GM12878 (cell line): ENCODE measurements at regions not wholly inside any gene's neighbourhood (a gene's known extent, or its start where the extent isn't known, plus 50 kb on each side); places are given as distances from the start of the nearest gene placed in this dataset.

Source experiments
- ATAC-seq: fragments of 200-7000 bp; cut with Tn5 transposase; 3 replicates; pipeline ENCODE4 v1.9.1; 2020; ENCODE audit warnings: mild to moderate bottlenecking, moderate library complexity
- BruUV-seq: library from RNA; stranded (reverse); fragments of 400-500 nt; replicated peaks from 2 replicates; lab custom pipeline; 2021; lab: Mats Ljungman, UMichigan
- CTCF ChIA-PET: fragments of 300-600 bp; sonication (Branson Sonifier 250); formaldehyde crosslinking; extraction: SDS; loops from one replicate; lab custom pipeline; 2021; ENCODE audit warnings: inconsistent platforms; lab: Yijun Ruan, JAX
- POLR2A ChIA-PET: fragments of 350-600 bp; formaldehyde crosslinking; extraction: SDS; loops from one replicate; lab custom pipeline; 2021; ENCODE audit warnings: inconsistent platforms; lab: Charles Lee
- RAD21 ChIA-PET: fragments of 300-600 bp; sonication (Branson Sonifier 250); formaldehyde crosslinking; loops from one replicate; lab custom pipeline; 2023; ENCODE audit warnings: antibody characterized with exemption; ENCODE audit not compliant: unreplicated experiment; lab: Charles Lee
- SMC1A ChIA-PET: fragments of 300-600 bp; sonication (Branson Sonifier 250); formaldehyde crosslinking; loops from one replicate; lab custom pipeline; 2023; ENCODE audit not compliant: unreplicated experiment, uncharacterized antibody; lab: Charles Lee
- DNase-seq: peaks from one replicate; pipeline ENCODE4 v3.0.0-alpha.2; 2011; ENCODE audit warnings: low read depth, low spot score
- FAIRE-seq: peaks from 3 replicates; lab custom pipeline; 2011; peaks lifted over from hg19 to GRCh38; lab: Jason Lieb, UNC
- H2AFZ ChIP-seq: 2 replicates; pipeline ENCODE4 v1.6.0; 2011; ENCODE audit warnings: low read depth, low read length, control low read depth; ENCODE audit not compliant: control insufficient read depth
- H3K27ac ChIP-seq: 2 replicates; pipeline ENCODE4 v1.5.1; 2011; ENCODE audit warnings: control low read depth; ENCODE audit not compliant: control insufficient read depth, insufficient read depth
- H3K27me3 ChIP-seq, 2 experiments: replicated peaks in 1 of 2; 2 replicates each; pipeline versions ENCODE4 v1.6.0 to v1.6.1; 2011; ENCODE audit warnings: low read length in 1 of 2; ENCODE audit not compliant: control insufficient read depth in 2 of 2, insufficient read depth in 2 of 2
- H3K36me3 ChIP-seq, 2 experiments: 2 replicates each; pipeline ENCODE4 v1.5.1; 2011; ENCODE audit warnings: low read length in 1 of 2; ENCODE audit not compliant: control insufficient read depth in 2 of 2, insufficient read depth in 2 of 2
- H3K4me1 ChIP-seq: 2 replicates; pipeline ENCODE4 v1.6.1; 2011; ENCODE audit warnings: mild to moderate bottlenecking, low read length, moderate library complexity, mixed read lengths; ENCODE audit not compliant: control insufficient read depth, insufficient read depth
- H3K4me2 ChIP-seq: 2 replicates; pipeline ENCODE4 v1.6.0; 2011; ENCODE audit warnings: control low read depth; ENCODE audit not compliant: control insufficient read depth, insufficient read depth
- H3K4me3 ChIP-seq: fragments of 200-600 bp; sonication (generic); 2 replicates; pipeline ENCODE4 v1.5.1; 2016
- H3K79me2 ChIP-seq: 2 replicates; pipeline ENCODE4 v1.6.0; 2011; ENCODE audit warnings: low read length; ENCODE audit not compliant: control insufficient read depth, insufficient read depth
- H3K9ac ChIP-seq: 2 replicates; pipeline ENCODE4 v1.8.0; 2011; ENCODE audit warnings: low read length, control low read depth, mixed read lengths; ENCODE audit not compliant: control insufficient read depth, insufficient read depth
- H3K9me3 ChIP-seq: replicated peaks from 3 replicates; pipeline ENCODE4 v1.5.1; 2011; ENCODE audit warnings: mild to moderate bottlenecking, low read length; ENCODE audit not compliant: control insufficient read depth, insufficient read depth
- H4K20me1 ChIP-seq: 2 replicates; pipeline ENCODE4 v1.6.0; 2011; ENCODE audit not compliant: control insufficient read depth, insufficient read depth
- CEBPZ ChIP-seq: fragments of 150-350 bp; IDR thresholded peaks from 2 replicates; pipeline ENCODE4 v1.6.1; 2016; ENCODE audit warnings: low read depth, low read length
- CHD2 ChIP-seq: IDR thresholded peaks from 2 replicates; pipeline ENCODE4 v1.6.1; 2011; ENCODE audit warnings: low read depth, low read length, improper control_type of control experiment, borderline replicate concordance
- CREB1 ChIP-seq: IDR thresholded peaks from 2 replicates; pipeline ENCODE4 v1.6.1; 2012; ENCODE audit warnings: low read depth, mild to moderate bottlenecking, inconsistent platforms
- EGR1 ChIP-seq, 2 experiments: IDR thresholded peaks; 1 replicate in 1 of 2; 2 replicates in 1 of 2; pipeline ENCODE4 v1.6.1; 2011 to 2012; ENCODE audit warnings: low read depth in 2 of 2, low read length in 2 of 2, borderline replicate concordance in 1 of 2, mild to moderate bottlenecking in 1 of 2, moderate library complexity in 1 of 2
- HDAC6 ChIP-seq: fragments of 200-600 bp; sonication (generic); IDR thresholded peaks from one replicate; pipeline ENCODE4 v1.8.0; 2017; ENCODE audit warnings: antibody characterized with exemption; ENCODE audit not compliant: unreplicated experiment
- KLF5 ChIP-seq: fragments of 450-650 bp; IDR thresholded peaks from 2 replicates; pipeline ENCODE4 v1.6.1; 2014; ENCODE audit warnings: mild to moderate bottlenecking; ENCODE audit not compliant: partially characterized antibody
- MEF2B ChIP-seq: fragments of 450-650 bp; IDR thresholded peaks from 2 replicates; pipeline ENCODE4 v1.6.1; 2018; ENCODE audit warnings: mild to moderate bottlenecking, moderate library complexity; ENCODE audit not compliant: partially characterized antibody, poor library complexity, severe bottlenecking
- NR2F1 ChIP-seq: fragments of 450-650 bp; conservative IDR thresholded peaks from 2 replicates; pipeline ENCODE4 v1.6.1; 2017; ENCODE audit warnings: mild to moderate bottlenecking
- PKNOX1 ChIP-seq: fragments of 450-650 bp; IDR thresholded peaks from 2 replicates; pipeline ENCODE4 v1.6.1; 2016; ENCODE audit warnings: mild to moderate bottlenecking
- RELA ChIP-seq: fragments of 450-650 bp; IDR thresholded peaks from 2 replicates; pipeline ENCODE4 v1.8.0; 2014; ENCODE audit warnings: borderline replicate concordance; ENCODE audit not compliant: partially characterized antibody
- SREBF2 ChIP-seq: IDR thresholded peaks from 2 replicates; pipeline ENCODE4 v1.6.1; 2012; ENCODE audit warnings: mild to moderate bottlenecking, low read length
- ZNF24 ChIP-seq: fragments of 450-650 bp; IDR thresholded peaks from 2 replicates; pipeline ENCODE4 v1.6.1; 2017; ENCODE audit warnings: antibody characterized with exemption, mild to moderate bottlenecking
- WGBS: methylation state at CpG from one replicate; pipeline ENCODE4 v1.1.6; 2016; ENCODE audit warnings: low lambda C conversion rate; ENCODE audit not compliant: insufficient replicate concordance, insufficient coverage; ENCODE audit errors: missing lambda C conversion rate; 5-methylcytosine and 5-hydroxymethylcytosine counted together
- in situ Hi-C: fragments of 300-500 bp; cut with MboI; formaldehyde crosslinking; loops from 9 replicates; pipeline ENCODE4 v1.14.3; 2018; ENCODE audit warnings: mixed read lengths
- intact Hi-C: fragments of 100-400 bp; cut with micrococcal nuclease; formaldehyde crosslinking; loops from one replicate; pipeline ENCODE4 v1.14.2; 2022; ENCODE audit not compliant: unreplicated experiment
- TF ChIP-seq, protein P1 (sequence below): fragments of 450-650 bp; conservative IDR thresholded peaks from 2 replicates; pipeline ENCODE4 v1.6.1; 2017; ENCODE audit warnings: mild to moderate bottlenecking, moderate library complexity

DNA sequence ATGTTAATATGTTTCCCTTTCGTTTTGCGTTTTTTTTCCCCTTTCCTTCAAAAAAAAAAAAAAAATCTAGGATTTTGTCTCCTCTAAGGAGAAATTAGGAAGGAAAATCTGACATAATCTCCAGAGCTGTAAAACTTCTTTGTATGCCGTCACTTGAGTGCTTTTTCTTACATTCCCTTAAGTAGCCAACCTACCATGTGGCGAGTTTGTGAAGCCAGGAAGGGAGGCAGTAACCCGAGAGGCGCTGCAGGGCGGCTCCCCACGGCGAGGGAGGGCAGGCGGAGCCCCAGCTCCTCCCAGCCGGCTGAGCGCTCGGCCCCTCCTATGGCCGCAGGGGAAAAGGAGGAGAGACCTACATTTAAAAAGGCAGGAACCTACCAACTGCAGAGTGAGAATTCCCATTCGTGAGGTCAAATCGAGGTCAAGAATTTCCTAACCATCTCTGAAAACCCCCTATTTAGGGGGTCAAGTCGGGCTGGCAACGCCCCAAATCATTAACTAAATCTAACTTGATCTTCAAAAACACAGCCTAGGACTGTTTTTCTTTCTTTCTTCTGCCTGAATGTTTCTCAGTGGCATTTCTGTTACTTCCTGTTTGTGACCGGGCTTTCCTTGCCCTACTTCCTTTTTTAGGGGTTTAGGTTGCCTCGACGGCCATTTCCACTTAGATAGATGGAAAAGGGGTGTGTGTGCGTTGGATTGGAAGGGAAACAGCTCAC, 345.1 kb upstream of the KLF3 start:
- RAD21 ChIA-PET: interaction anchor here (0.6 to 5.9 kb wide), 33 partner anchors 9 to 871 kb away, joined by 3 to 102 read pairs (median 7); partner anchors contain the start of genes TLR1 and TLR10
- no peaks in the 10 kb centered on the region for H4K20me1 ChIP-seq
- peak; percentile 87 for DNase-seq
- WGBS: 1% methylated on average over 22 of the region's 22 CpGs
- H3K9ac ChIP-seq: peak overlapping the region; percentile 78
- peak; percentile 97 for ATAC-seq
- H3K79me2 ChIP-seq: no peaks in the 10 kb centered on the region
- TSS peak; percentile 80 for BruUV-seq
- in situ Hi-C loops: loop anchor here (5.0 to 25.0 kb wide), 4 partner anchors 137 to 543 kb away; partner anchors contain the start of genes FAM114A1 and TLR6
- peak overlapping the region; percentile 79 for H3K4me2 ChIP-seq
- intact Hi-C loops: loop anchor here (1.0 to 10.0 kb wide), 9 partner anchors 135 to 538 kb away; partner anchors contain the start of genes TBC1D1 and TLR6
- POLR2A ChIA-PET: interaction anchor here (0.7 to 2.5 kb wide), 9 partner anchors 8 to 1879 kb away, joined by 3 to 10 read pairs (median 4); no protein-coding TSS in a partner anchor
- no peaks in the 10 kb centered on the region for H3K27me3 ChIP-seq
- H3K4me1 ChIP-seq: peaks cover 31% of the 10 kb centered on the region
- no peaks in the 10 kb centered on the region for H3K36me3 ChIP-seq
- H2AFZ ChIP-seq: peak overlapping the region; percentile 85
- SMC1A ChIA-PET: interaction anchor here (0.7 to 5.9 kb wide), 21 partner anchors 9 to 484 kb away, joined by 3 to 113 read pairs (median 4); no protein-coding TSS in a partner anchor
- peak; percentile 78 for FAIRE-seq
- peak overlapping the region; percentile 91 for H3K27ac ChIP-seq
- CTCF ChIA-PET: interaction anchor here (0.6 to 6.1 kb wide), 40 partner anchors 9 to 570 kb away, joined by 3 to 111 read pairs (median 4); partner anchors contain the start of gene TLR10
- no peaks in the 10 kb centered on the region; the same call in 1 of the 3 replicates for H3K9me3 ChIP-seq
- peak overlapping the region; percentile 47 for H3K4me3 ChIP-seq
- no peak; the same call in 1 of the 2 replicates for TF ChIP-seq CHD2
- peak; percentile 14 for TF ChIP-seq KLF5
- TF ChIP-seq PKNOX1: no peak
- TF ChIP-seq RELA: no peak
- no peak for TF ChIP-seq ZNF24
- no peak for TF ChIP-seq CEBPZ
- TF ChIP-seq, protein P1, sequence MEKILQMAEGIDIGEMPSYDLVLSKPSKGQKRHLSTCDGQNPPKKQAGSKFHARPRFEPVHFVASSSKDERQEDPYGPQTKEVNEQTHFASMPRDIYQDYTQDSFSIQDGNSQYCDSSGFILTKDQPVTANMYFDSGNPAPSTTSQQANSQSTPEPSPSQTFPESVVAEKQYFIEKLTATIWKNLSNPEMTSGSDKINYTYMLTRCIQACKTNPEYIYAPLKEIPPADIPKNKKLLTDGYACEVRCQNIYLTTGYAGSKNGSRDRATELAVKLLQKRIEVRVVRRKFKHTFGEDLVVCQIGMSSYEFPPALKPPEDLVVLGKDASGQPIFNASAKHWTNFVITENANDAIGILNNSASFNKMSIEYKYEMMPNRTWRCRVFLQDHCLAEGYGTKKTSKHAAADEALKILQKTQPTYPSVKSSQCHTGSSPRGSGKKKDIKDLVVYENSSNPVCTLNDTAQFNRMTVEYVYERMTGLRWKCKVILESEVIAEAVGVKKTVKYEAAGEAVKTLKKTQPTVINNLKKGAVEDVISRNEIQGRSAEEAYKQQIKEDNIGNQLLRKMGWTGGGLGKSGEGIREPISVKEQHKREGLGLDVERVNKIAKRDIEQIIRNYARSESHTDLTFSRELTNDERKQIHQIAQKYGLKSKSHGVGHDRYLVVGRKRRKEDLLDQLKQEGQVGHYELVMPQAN: no peak
- TF ChIP-seq EGR1 (IDR thresholded peaks at IDR 0.05; ENCODE audit: borderline replicate concordance in 1 of 2, low read depth in 2 of 2, low read length in 2 of 2): no peak
- no peak for TF ChIP-seq SREBF2
- peak; percentile 79 for TF ChIP-seq NR2F1
- TF ChIP-seq HDAC6: no peak
- peak; percentile 46; the same call in 1 of the 2 replicates for TF ChIP-seq CREB1
- TF ChIP-seq MEF2B: peak; percentile 46
